ENCODE measurements at regions not wholly inside any gene's neighbourhood (a gene's known extent, or its start where the extent isn't known, plus 50 kb on each side); places are given as distances from the start of the nearest gene placed in this dataset.
A peak's percentile ranks its signal among the peaks of the same experiment; 100 is the strongest.

DNA sequence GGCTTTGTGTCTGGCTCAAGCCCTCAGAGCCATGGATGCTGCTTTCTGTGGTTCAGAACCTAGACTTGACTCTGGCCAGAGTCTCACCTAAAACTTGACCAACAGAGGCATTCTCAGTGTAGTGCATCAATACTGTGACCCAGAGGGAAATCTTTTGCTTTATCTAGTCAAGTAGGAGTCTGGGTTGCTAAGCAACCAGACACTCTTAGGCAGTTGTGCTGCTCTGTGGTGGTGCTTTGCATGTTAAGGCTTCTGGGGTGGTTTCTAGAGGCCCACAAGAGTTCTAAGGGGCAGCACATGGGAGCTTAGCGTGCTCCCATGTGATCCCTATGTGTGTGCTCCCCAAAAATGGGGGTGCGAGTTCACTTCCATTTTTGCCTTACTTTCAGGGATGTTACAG is 224.6 kb upstream of the PLET1 start:
- H3K27ac ChIP-seq (ENCODE audit: low read depth, low read length): no peak overlapping the region
- peak overlapping the region in 1 of 7 donors; percentile 43 for H3K27ac Mint-ChIP-seq
- DNase-seq: no peak
- ChIA-PET CTCF (ENCODE audit: partially characterized antibody) (no interaction called here), POLR2A (ENCODE audit: partially characterized antibody) (no interaction called here)
- no peak overlapping the region for H3K4me3 ChIP-seq (ENCODE audit: low read length in 2 of 2)
- peaks cover 5% of the 10 kb centered on the region in 2 donors for H3K27me3 Mint-ChIP-seq
- H3K27me3 ChIP-seq (ENCODE audit: insufficient read depth, low read length): no peaks in the 10 kb centered on the region
- intact Hi-C loops (cut with micrococcal nuclease): no loop called here
- no peaks in the 10 kb centered on the region for H3K36me3 ChIP-seq (ENCODE audit: insufficient read depth, low read length)
- no peaks in the 10 kb centered on the region for H3K4me1 ChIP-seq (ENCODE audit: insufficient read depth, low read length)
- H3K4me3 Mint-ChIP-seq: no peak overlapping the region
- H3K9me3 ChIP-seq (ENCODE audit: control insufficient read depth in 1 of 2, low read length in 2 of 2): no peaks in the 10 kb centered on the region
- peaks cover 0 to 7% (median 0%) of the 10 kb centered on the region in 8 donors for H3K9me3 Mint-ChIP-seq
- no peaks in the 10 kb centered on the region for H3K4me1 Mint-ChIP-seq
- no peaks in the 10 kb centered on the region for H3K36me3 Mint-ChIP-seq

DNA sequence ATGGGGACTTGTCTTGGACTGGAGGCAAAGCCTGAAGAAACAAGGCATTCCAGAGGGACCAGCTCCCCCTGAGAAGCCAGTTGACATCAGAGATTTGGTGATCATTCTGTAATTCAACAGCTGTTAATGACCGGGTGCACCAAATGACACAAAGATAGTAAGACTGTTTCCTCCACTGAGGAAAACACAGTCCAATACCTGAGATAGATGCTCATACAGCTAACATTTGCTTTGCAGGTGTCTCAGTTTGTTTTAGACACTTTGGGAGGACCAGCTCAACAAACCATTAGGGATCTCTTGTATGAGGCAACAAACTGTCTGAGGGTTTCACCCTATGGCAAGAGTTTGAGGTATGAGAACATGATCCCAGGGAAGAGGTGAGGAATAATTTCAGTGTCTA is 237.2 kb upstream of the PLET1 start:
- no peaks in the 10 kb centered on the region for H3K9me3 ChIP-seq (ENCODE audit: control insufficient read depth in 1 of 2, low read length in 2 of 2)
- peaks cover 1 to 4% of the 10 kb centered on the region in 2 donors for H3K27me3 Mint-ChIP-seq
- H3K4me3 ChIP-seq (ENCODE audit: low read length in 2 of 2): no peak overlapping the region
- no peak overlapping the region for H3K27ac Mint-ChIP-seq
- H3K36me3 ChIP-seq (ENCODE audit: insufficient read depth, low read length): no peaks in the 10 kb centered on the region
- H3K9me3 Mint-ChIP-seq: no peaks in the 10 kb centered on the region
- intact Hi-C loops (cut with micrococcal nuclease): no loop called here
- no peak overlapping the region for H3K4me3 Mint-ChIP-seq
- no peak for DNase-seq
- no peaks in the 10 kb centered on the region for H3K4me1 ChIP-seq (ENCODE audit: insufficient read depth, low read length)
- H3K36me3 Mint-ChIP-seq: no peaks in the 10 kb centered on the region
- H3K4me1 Mint-ChIP-seq: peaks cover 0 to 1% (median 0%) of the 10 kb centered on the region in 4 donors
- CTCF ChIA-PET (ENCODE audit: partially characterized antibody): interaction anchor here (1.5 kb wide), 1 partner anchor 58 kb away, joined by 3 read pairs; no protein-coding TSS in a partner anchor
- no peaks in the 10 kb centered on the region for H3K27me3 ChIP-seq (ENCODE audit: insufficient read depth, low read length)
- POLR2A ChIA-PET (ENCODE audit: partially characterized antibody): interaction anchor here (1.5 kb wide), 1 partner anchor 57 kb away, joined by 3 read pairs; no protein-coding TSS in a partner anchor
- H3K27ac ChIP-seq (ENCODE audit: low read depth, low read length): no peak overlapping the region

DNA sequence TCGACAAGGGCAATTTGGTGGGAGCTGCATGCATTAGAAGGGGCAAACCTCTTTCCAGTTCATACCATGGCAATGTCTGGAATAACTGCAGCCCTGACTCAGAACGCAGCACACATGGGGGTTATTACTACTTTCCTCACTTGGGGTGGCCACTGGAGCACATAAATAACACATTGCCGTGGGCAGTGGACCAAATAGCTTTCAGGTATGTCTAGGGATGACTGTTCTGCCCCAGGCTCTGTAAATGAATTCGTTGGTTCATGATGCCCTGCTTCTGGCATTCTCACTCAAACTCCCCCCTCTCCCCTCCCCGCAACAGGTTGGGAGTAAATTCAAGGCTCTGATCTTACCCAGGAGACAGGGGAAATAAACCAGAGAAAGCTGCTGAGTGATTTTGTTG is 238.0 kb upstream of the PLET1 start:
- POLR2A ChIA-PET (ENCODE audit: partially characterized antibody): interaction anchor here (1.5 kb wide), 1 partner anchor 57 kb away, joined by 3 read pairs; no protein-coding TSS in a partner anchor
- no peaks in the 10 kb centered on the region for H3K9me3 ChIP-seq (ENCODE audit: control insufficient read depth in 1 of 2, low read length in 2 of 2)
- no peak for DNase-seq
- H3K36me3 Mint-ChIP-seq: no peaks in the 10 kb centered on the region
- peaks cover 0 to 1% (median 0%) of the 10 kb centered on the region in 4 donors for H3K4me1 Mint-ChIP-seq
- no peak overlapping the region for H3K4me3 Mint-ChIP-seq
- no peaks in the 10 kb centered on the region for H3K36me3 ChIP-seq (ENCODE audit: insufficient read depth, low read length)
- intact Hi-C loops (cut with micrococcal nuclease): no loop called here
- H3K27me3 ChIP-seq (ENCODE audit: insufficient read depth, low read length): no peaks in the 10 kb centered on the region
- H3K27ac ChIP-seq (ENCODE audit: low read depth, low read length): no peak overlapping the region
- no peaks in the 10 kb centered on the region for H3K4me1 ChIP-seq (ENCODE audit: insufficient read depth, low read length)
- H3K9me3 Mint-ChIP-seq: no peaks in the 10 kb centered on the region
- H3K27me3 Mint-ChIP-seq: peaks cover 1 to 4% of the 10 kb centered on the region in 2 donors
- peak overlapping the region in 1 of 7 donors; percentile 39 for H3K27ac Mint-ChIP-seq
- H3K4me3 ChIP-seq (ENCODE audit: low read length in 2 of 2): no peak overlapping the region
- CTCF ChIA-PET (ENCODE audit: partially characterized antibody): interaction anchor here (1.5 kb wide), 1 partner anchor 57 kb away, joined by 3 read pairs; no protein-coding TSS in a partner anchor

DNA sequence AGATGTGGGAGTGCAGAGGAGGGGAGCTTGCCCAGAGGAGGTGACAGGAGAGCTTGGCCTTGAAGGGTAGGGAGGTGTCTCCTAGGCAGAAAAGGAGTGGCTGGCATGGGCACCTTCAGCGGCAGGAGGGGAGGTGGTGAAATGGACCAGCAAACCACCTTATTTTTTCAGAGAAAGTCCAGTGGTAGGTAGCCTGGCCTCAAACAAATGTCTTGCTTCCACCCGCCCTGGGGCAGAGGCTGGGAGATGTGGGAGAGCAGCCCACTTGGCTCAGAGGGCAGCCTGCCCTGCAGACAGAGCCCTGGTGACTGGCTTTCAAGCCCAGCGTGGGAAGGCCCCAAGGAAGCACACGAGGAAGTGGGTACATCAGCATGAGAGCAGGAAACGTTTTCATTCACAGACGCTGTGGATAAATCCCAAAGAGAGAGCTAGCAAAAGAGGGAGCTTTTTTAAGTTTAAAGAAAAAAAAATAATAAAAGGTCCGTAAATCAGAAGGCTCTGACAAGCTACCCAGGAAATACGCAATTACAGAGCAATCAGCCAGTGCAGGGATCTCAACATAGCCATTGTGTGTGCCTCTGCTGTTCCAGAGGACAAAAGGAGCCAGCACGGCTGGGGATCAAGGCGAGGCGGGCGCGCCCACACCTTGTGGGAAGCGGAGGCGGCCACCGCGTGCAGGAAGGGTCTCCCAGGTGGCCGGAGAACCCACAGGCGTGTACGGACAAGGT is 238.7 kb upstream of the PLET1 start:
- DNase-seq: no peak
- Histone ChIP-seq H3K27ac (ENCODE audit: low read depth, low read length) (no peak overlapping the region), H3K4me3 (ENCODE audit: low read length in 2 of 2) (no peak overlapping the region), H3K9me3 (ENCODE audit: control insufficient read depth in 1 of 2, low read length in 2 of 2) (no peaks in the 10 kb centered on the region), H3K36me3 (ENCODE audit: insufficient read depth, low read length) (no peaks in the 10 kb centered on the region), H3K4me1 (ENCODE audit: insufficient read depth, low read length) (no peaks in the 10 kb centered on the region), H3K27me3 (ENCODE audit: insufficient read depth, low read length) (no peaks in the 10 kb centered on the region)
- CTCF ChIA-PET (ENCODE audit: partially characterized antibody): no interaction called here
- H3K4me3 Mint-ChIP-seq: no peak overlapping the region
- POLR2A ChIA-PET (ENCODE audit: partially characterized antibody): interaction anchor here (1.5 kb wide), 1 partner anchor 56 kb away, joined by 3 read pairs; no protein-coding TSS in a partner anchor
- peak overlapping the region in 1 of 7 donors; percentile 39 for H3K27ac Mint-ChIP-seq
- intact Hi-C loops (cut with micrococcal nuclease): no loop called here
- peaks cover 1 to 4% of the 10 kb centered on the region in 2 donors for H3K27me3 Mint-ChIP-seq
- no peaks in the 10 kb centered on the region for H3K9me3 Mint-ChIP-seq
- H3K36me3 Mint-ChIP-seq: no peaks in the 10 kb centered on the region
- H3K4me1 Mint-ChIP-seq: peaks cover 0 to 1% (median 0%) of the 10 kb centered on the region in 4 donors

DNA sequence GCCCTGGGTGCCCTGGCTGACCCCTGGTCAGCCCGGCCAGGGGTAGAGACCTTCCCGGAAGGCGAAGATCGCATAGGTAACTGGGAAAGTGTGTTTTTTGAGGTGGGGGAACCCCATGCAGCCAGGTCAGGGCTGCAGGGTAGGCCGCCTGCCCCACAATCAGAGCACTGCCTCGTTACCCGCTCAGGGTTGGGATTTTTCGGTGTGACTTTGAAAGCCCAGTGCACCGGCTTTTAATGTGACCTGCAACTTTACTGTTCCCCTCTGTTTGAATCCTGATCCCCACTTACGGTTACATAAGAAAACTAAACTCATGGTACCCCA is 239.2 kb upstream of the PLET1 start:
- H3K27me3 ChIP-seq (ENCODE audit: insufficient read depth, low read length): no peaks in the 10 kb centered on the region
- no peak overlapping the region for H3K27ac Mint-ChIP-seq
- H3K4me3 Mint-ChIP-seq: no peak overlapping the region
- no peaks in the 10 kb centered on the region for H3K9me3 ChIP-seq (ENCODE audit: control insufficient read depth in 1 of 2, low read length in 2 of 2)
- no peaks in the 10 kb centered on the region for H3K36me3 ChIP-seq (ENCODE audit: insufficient read depth, low read length)
- H3K4me3 ChIP-seq (ENCODE audit: low read length in 2 of 2): no peak overlapping the region
- no peak for DNase-seq
- CTCF ChIA-PET (ENCODE audit: partially characterized antibody): no interaction called here
- POLR2A ChIA-PET (ENCODE audit: partially characterized antibody): no interaction called here
- H3K27me3 Mint-ChIP-seq: peaks cover 1 to 4% of the 10 kb centered on the region in 2 donors
- H3K4me1 ChIP-seq (ENCODE audit: insufficient read depth, low read length): no peaks in the 10 kb centered on the region
- H3K27ac ChIP-seq (ENCODE audit: low read depth, low read length): no peak overlapping the region
- H3K9me3 Mint-ChIP-seq: no peaks in the 10 kb centered on the region
- H3K36me3 Mint-ChIP-seq: no peaks in the 10 kb centered on the region
- intact Hi-C loops (cut with micrococcal nuclease): no loop called here
- H3K4me1 Mint-ChIP-seq: peaks cover 0 to 1% (median 0%) of the 10 kb centered on the region in 4 donors

DNA sequence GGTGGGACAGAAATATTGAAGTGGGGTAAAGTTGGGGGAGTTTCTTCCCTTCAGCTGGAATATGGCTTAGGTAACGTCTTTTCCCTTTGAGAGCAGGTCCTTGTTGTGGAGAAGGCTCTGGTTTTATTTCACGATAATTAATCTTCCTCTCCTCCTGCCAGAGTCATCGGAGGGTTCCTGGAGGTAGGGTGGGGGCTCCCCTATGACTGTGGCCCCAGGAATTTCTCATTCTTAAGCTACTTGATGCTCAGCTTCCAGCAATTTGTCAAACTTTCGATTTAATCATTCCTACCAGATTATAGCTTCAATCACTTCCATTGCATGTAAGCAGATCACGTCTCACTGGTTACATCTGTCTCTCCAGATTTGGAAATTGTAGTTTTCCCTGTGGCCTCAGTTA is 242.8 kb upstream of the PLET1 start:
- Histone ChIP-seq H3K9me3 (ENCODE audit: control insufficient read depth in 1 of 2, low read length in 2 of 2) (no peaks in the 10 kb centered on the region), H3K36me3 (ENCODE audit: insufficient read depth, low read length) (no peaks in the 10 kb centered on the region), H3K4me1 (ENCODE audit: insufficient read depth, low read length) (no peaks in the 10 kb centered on the region), H3K27ac (ENCODE audit: low read depth, low read length) (no peak overlapping the region), H3K27me3 (ENCODE audit: insufficient read depth, low read length) (no peaks in the 10 kb centered on the region), H3K4me3 (ENCODE audit: low read length in 2 of 2) (no peak overlapping the region)
- Mint-ChIP-seq H3K4me1 (peaks cover 0 to 1% (median 0%) of the 10 kb centered on the region in 4 donors), H3K27ac (no peak overlapping the region), H3K36me3 (no peaks in the 10 kb centered on the region), H3K4me3 (no peak overlapping the region), H3K27me3 (peaks cover 5 to 12% of the 10 kb centered on the region in 2 donors), H3K9me3 (peaks cover 0 to 5% (median 0%) of the 10 kb centered on the region in 8 donors)
- intact Hi-C loops (cut with micrococcal nuclease): no loop called here
- ChIA-PET POLR2A (ENCODE audit: partially characterized antibody) (no interaction called here), CTCF (ENCODE audit: partially characterized antibody) (interaction anchor here (0.6 kb wide), 1 partner anchor 52 kb away, joined by 3 read pairs; no protein-coding TSS in a partner anchor)
- DNase-seq: no peak

DNA sequence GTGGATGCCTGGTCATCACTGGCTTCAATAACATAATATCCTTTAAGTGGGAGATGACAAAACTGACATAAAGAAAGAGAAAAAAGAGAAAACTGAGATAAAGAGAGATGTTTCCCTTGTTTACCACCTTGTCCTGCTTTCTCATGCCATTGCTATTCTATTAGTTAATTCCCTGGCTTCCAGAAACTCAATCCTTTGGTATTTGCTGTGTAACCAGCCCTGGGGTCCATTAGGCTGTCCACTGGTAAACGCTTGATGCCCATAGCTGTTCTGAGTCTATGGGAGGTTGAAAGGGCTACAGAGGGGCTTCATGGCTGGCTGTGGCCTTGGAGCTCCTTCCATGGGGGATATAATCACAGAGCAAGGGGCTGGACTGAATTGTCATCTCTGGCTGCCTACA is 243.4 kb upstream of the PLET1 start:
- Histone ChIP-seq H3K27ac (ENCODE audit: low read depth, low read length) (no peak overlapping the region), H3K9me3 (ENCODE audit: control insufficient read depth in 1 of 2, low read length in 2 of 2) (no peaks in the 10 kb centered on the region), H3K4me3 (ENCODE audit: low read length in 2 of 2) (no peak overlapping the region), H3K27me3 (ENCODE audit: insufficient read depth, low read length) (no peaks in the 10 kb centered on the region), H3K36me3 (ENCODE audit: insufficient read depth, low read length) (no peaks in the 10 kb centered on the region), H3K4me1 (ENCODE audit: insufficient read depth, low read length) (no peaks in the 10 kb centered on the region)
- Mint-ChIP-seq H3K4me3 (no peak overlapping the region), H3K4me1 (no peaks in the 10 kb centered on the region), H3K36me3 (no peaks in the 10 kb centered on the region), H3K27me3 (peaks cover 8 to 12% of the 10 kb centered on the region in 2 donors), H3K9me3 (peaks cover 0 to 5% (median 0%) of the 10 kb centered on the region in 8 donors), H3K27ac (no peak overlapping the region)
- POLR2A ChIA-PET (ENCODE audit: partially characterized antibody): no interaction called here
- no peak for DNase-seq
- CTCF ChIA-PET (ENCODE audit: partially characterized antibody): no interaction called here
- intact Hi-C loops (cut with micrococcal nuclease): no loop called here
